ENCODE measurements at regions not wholly inside any gene's neighbourhood (a gene's known extent, or its start where the extent isn't known, plus 50 kb on each side); places are given as distances from the start of the nearest gene placed in this dataset.

DNA sequence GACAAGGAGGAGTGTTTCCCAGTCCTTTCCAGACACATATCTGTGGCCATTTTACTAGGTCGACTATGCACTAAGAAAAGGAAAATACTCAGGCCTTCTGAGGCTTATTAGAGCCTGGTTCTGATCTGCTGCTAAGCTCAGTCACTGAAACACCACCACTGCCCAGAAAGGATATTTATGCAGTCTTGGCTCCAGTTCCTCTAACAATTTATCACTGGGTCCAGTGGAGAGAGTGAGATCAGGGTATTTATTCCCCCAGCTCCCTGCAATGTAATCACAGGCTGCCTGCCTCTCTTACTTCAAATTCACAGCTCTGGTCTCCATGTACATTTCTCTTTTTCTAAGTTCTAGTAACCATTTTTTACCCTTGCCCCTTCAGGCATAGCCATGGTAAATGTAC is 81.6 kb upstream of the INPP4B start:
- TF ChIP-seq CTCF (IDR thresholded peaks at IDR 0.05) (no peak), POLR2A (IDR thresholded peaks at IDR 0.05) (no peak), POLR2AphosphoS5 (IDR thresholded peaks at IDR 0.05) (no peak)

All from breast epithelium (tissue), 3 donors.